ENCODE measurements at regions not wholly inside any gene's neighbourhood (a gene's known extent, or its start where the extent isn't known, plus 50 kb on each side); places are given as distances from the start of the nearest gene placed in this dataset.

GRCh38 chr2:207449642-207450165, 80.1 kb upstream of the CREB1 start:
- TF ChIP-seq ZBTB33 (IDR thresholded peaks at IDR 0.05; ENCODE audit: borderline replicate concordance, low read depth) (no peak), CTCF (IDR thresholded peaks at IDR 0.05) (no peak), USF2 (IDR thresholded peaks at IDR 0.05; ENCODE audit: borderline replicate concordance, low read depth, low read length) (no peak), POLR2AphosphoS5 (IDR thresholded peaks at IDR 0.05; ENCODE audit: low read depth, low read length) (no peak), EZH2phosphoT487 (IDR thresholded peaks at IDR 0.05; ENCODE audit: borderline replicate concordance, low read depth) (no peak)
